ENCODE measurements at regions not wholly inside any gene's neighbourhood (a gene's known extent, or its start where the extent isn't known, plus 50 kb on each side); places are given as distances from the start of the nearest gene placed in this dataset.

GRCh38 chr9:89550346-89550927 is 52.5 kb upstream of the SEMA4D start (continued):
- TF ChIP-seq ZSCAN18 (CRISPR knock-in tag; IDR thresholded peaks at IDR 0.05): no peak
- TF ChIP-seq ZNF425 (CRISPR knock-in tag; conservative IDR thresholded peaks at IDR 0.05): no peak

- ATAC-seq: peak; percentile 73
- Mint-ChIP-seq H3K36me3 (peaks cover 18% of the 10 kb centered on the region), H3K27ac (no peak overlapping the region), H3K27me3 (ENCODE audit: low read depth) (peaks cover 3% of the 10 kb centered on the region; the same call in 1 of the 2 replicates), H3K4me3 (no peak overlapping the region), H3K4me1 (peaks cover 34% of the 10 kb centered on the region), H3K9me3 (peaks cover 24% of the 10 kb centered on the region)
- peak; percentile 82 for DNase-seq (ENCODE audit: low spot score)
- CTCF ChIA-PET: interaction anchor here (0.6 to 4.1 kb wide), 50 partner anchors 9 to 572 kb away, joined by 3 to 135 read pairs (median 4); partner anchors contain the start of gene SECISBP2
- no peak for TF ChIP-seq MLX (CRISPR knock-in tag; IDR thresholded peaks at IDR 0.05)
- peak; percentile 84 for TF ChIP-seq CTCF (IDR thresholded peaks at IDR 0.05)
- POLR2A ChIA-PET: interaction anchor here (0.5 to 1.4 kb wide), 3 partner anchors 16 to 120 kb away, joined by 3 read pairs; no protein-coding TSS in a partner anchor
These were observed 51.2 kb upstream of the SEMA4D start for GRCh38 chr9:89549031-89549644.

GRCh38 chr9:89548071-89548638 is 50.2 kb upstream of the SEMA4D start:
- CTCF ChIA-PET: interaction anchor here (0.9 to 4.1 kb wide), 38 partner anchors 8 to 573 kb away, joined by 3 to 135 read pairs (median 7); partner anchors contain the start of gene SECISBP2
- Mint-ChIP-seq H3K9me3 (peaks cover 24% of the 10 kb centered on the region), H3K4me1 (peaks cover 33% of the 10 kb centered on the region), H3K27ac (no peak overlapping the region), H3K27me3 (ENCODE audit: low read depth) (peaks cover 3% of the 10 kb centered on the region; the same call in 1 of the 2 replicates), H3K36me3 (peaks cover 18% of the 10 kb centered on the region), H3K4me3 (no peak overlapping the region)
- no peak for DNase-seq (ENCODE audit: low spot score)
- ATAC-seq: no peak
- POLR2A ChIA-PET: interaction anchor here (0.9 to 1.4 kb wide), 2 partner anchors 85 to 119 kb away, joined by 3 read pairs; no protein-coding TSS in a partner anchor
- TF ChIP-seq CREM (CRISPR knock-in tag; IDR thresholded peaks at IDR 0.05): no peak
